ENCODE measurements at regions not wholly inside any gene's neighbourhood (a gene's known extent, or its start where the extent isn't known, plus 50 kb on each side); places are given as distances from the start of the nearest gene placed in this dataset.

- no peak for DNase-seq
Measured at GRCh38 chr9:87427851-87428506, 69.7 kb upstream of the DAPK1 start.

- DNase-seq: no peak
Measured at GRCh38 chr9:87428659-87429058, 69.0 kb upstream of the DAPK1 start.

- DNase-seq: no peak
Measured at GRCh38 chr9:87431837-87432236, 65.8 kb upstream of the DAPK1 start.

- DNase-seq: no peak
Measured at GRCh38 chr9:87433853-87434252, 63.8 kb upstream of the DAPK1 start.

GRCh38 chr9:87434366-87434765, 63.3 kb upstream of the DAPK1 start:
- no peak for DNase-seq

- no peak for DNase-seq
Measured at GRCh38 chr9:87435189-87435880, 62.3 kb upstream of the DAPK1 start.

GRCh38 chr9:87436716-87437115, 61.0 kb upstream of the DAPK1 start:
- no peak for DNase-seq

- no peak for DNase-seq
Measured at GRCh38 chr9:87437966-87438365, 59.7 kb upstream of the DAPK1 start.

GRCh38 chr9:87441251-87441650, 56.4 kb upstream of the DAPK1 start:
- no peak for DNase-seq

GRCh38 chr9:87442451-87442850, 55.2 kb upstream of the DAPK1 start:
- DNase-seq: no peak

GRCh38 chr9:87443006-87443405, 54.7 kb upstream of the DAPK1 start:
- no peak for DNase-seq

GRCh38 chr9:87443461-87443860, 54.2 kb upstream of the DAPK1 start:
- DNase-seq: no peak

- no peak for DNase-seq
Measured at GRCh38 chr9:87445646-87446045, 52.0 kb upstream of the DAPK1 start.

- DNase-seq: no peak
Measured at GRCh38 chr9:87446527-87446926, 51.1 kb upstream of the DAPK1 start.

GRCh38 chr9:87447547-87448432, 49.9 kb upstream of the DAPK1 start:
- no peak for DNase-seq

Measured in DMS 273 treated with DMSO at 0.1 percent for 48 hours (cell line).